DMS 273 treated with DMSO at 0.1 percent for 48 hours (cell line): ENCODE measurements at regions not wholly inside any gene's neighbourhood (a gene's known extent, or its start where the extent isn't known, plus 50 kb on each side); places are given as distances from the start of the nearest gene placed in this dataset.

Source experiments
- DNase-seq: peaks from one replicate; lab custom pipeline; 2025; lab: John Stamatoyannopoulos, UW

GRCh38 chr3:147854542-147854941 is 445.4 kb downstream of the ZIC1 start:
- no peak for DNase-seq

GRCh38 chr3:147864754-147865354 is 455.7 kb downstream of the ZIC1 start:
- no peak for DNase-seq

- no peak for DNase-seq
Measured at GRCh38 chr3:147866561-147866960, 457.4 kb downstream of the ZIC1 start.

- no peak for DNase-seq
Measured at GRCh38 chr3:147872568-147872967, 463.4 kb downstream of the ZIC1 start.

GRCh38 chr3:147875498-147875897 is 466.3 kb downstream of the ZIC1 start:
- no peak for DNase-seq

GRCh38 chr3:147881933-147882332 is 472.8 kb downstream of the ZIC1 start:
- DNase-seq = no peak

- no peak for DNase-seq
Measured at GRCh38 chr3:147886879-147887278, 477.7 kb downstream of the ZIC1 start.

- no peak for DNase-seq
Measured at GRCh38 chr3:147887797-147888196, 478.6 kb downstream of the ZIC1 start.

GRCh38 chr3:147890114-147890513 is 480.9 kb downstream of the ZIC1 start:
- DNase-seq = no peak

GRCh38 chr3:147895509-147895908 is 486.3 kb downstream of the ZIC1 start:
- no peak for DNase-seq

- DNase-seq = no peak
Measured at GRCh38 chr3:147900851-147901250, 491.7 kb downstream of the ZIC1 start.

- no peak for DNase-seq
Measured at GRCh38 chr3:147903026-147903425, 493.9 kb downstream of the ZIC1 start.

GRCh38 chr3:147904421-147904820 is 495.3 kb downstream of the ZIC1 start:
- DNase-seq = no peak

- no peak for DNase-seq
Measured at GRCh38 chr3:147906285-147906684, 497.1 kb downstream of the ZIC1 start.

GRCh38 chr3:147914532-147914931 is 505.4 kb downstream of the ZIC1 start:
- DNase-seq = no peak

- DNase-seq = no peak
Measured at GRCh38 chr3:147915057-147915456, 505.9 kb downstream of the ZIC1 start.

- DNase-seq = no peak
Measured at GRCh38 chr3:147919496-147919895, 510.3 kb downstream of the ZIC1 start.

GRCh38 chr3:147921051-147921450 is 511.9 kb downstream of the ZIC1 start:
- no peak for DNase-seq

- DNase-seq = no peak
Measured at GRCh38 chr3:147924755-147925154, 515.6 kb downstream of the ZIC1 start.

GRCh38 chr3:147925272-147925671 is 516.1 kb downstream of the ZIC1 start:
- DNase-seq = no peak

- no peak for DNase-seq
Measured at GRCh38 chr3:147930232-147930807, 521.2 kb downstream of the ZIC1 start.

- no peak for DNase-seq
Measured at GRCh38 chr3:147934451-147935180, 525.5 kb downstream of the ZIC1 start.

GRCh38 chr3:147937341-147937740 is 528.2 kb downstream of the ZIC1 start:
- no peak for DNase-seq

GRCh38 chr3:147937891-147938290 is 528.7 kb downstream of the ZIC1 start:
- DNase-seq = no peak
